ENCODE measurements at regions not wholly inside any gene's neighbourhood (a gene's known extent, or its start where the extent isn't known, plus 50 kb on each side); places are given as distances from the start of the nearest gene placed in this dataset.

DNA sequence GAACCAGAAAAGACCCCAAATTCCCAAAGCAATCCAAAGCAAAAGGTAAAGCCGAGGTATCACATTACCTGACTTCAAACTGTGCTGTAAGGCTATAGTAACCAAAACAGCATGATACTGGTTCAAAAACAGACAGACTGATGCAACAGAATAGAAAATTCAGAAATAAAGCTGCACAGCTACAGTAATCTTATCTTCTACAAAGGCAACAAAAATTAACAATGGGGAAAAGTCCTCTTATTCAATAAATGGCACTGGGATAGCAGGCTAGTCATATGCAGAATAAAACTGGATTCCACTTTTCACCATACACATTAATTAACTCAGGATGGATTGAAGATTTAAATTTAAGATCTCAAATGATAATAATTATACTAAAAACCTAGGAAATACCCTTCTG, 392.6 kb upstream of the CBLB start:
- Histone ChIP-seq H3K27ac (no peak overlapping the region), H3K36me3 (no peaks in the 10 kb centered on the region), H3K9me3 (no peaks in the 10 kb centered on the region), H3K27me3 (no peaks in the 10 kb centered on the region), H3K4me3 (ENCODE audit: low read depth in 1 of 2, low read length in 1 of 2) (no peak overlapping the region), H3K4me1 (ENCODE audit: control insufficient read depth in 1 of 2, insufficient read depth in 1 of 2, low read depth in 1 of 2, low read length in 1 of 2) (no peaks in the 10 kb centered on the region)
- TF ChIP-seq, protein P1, sequence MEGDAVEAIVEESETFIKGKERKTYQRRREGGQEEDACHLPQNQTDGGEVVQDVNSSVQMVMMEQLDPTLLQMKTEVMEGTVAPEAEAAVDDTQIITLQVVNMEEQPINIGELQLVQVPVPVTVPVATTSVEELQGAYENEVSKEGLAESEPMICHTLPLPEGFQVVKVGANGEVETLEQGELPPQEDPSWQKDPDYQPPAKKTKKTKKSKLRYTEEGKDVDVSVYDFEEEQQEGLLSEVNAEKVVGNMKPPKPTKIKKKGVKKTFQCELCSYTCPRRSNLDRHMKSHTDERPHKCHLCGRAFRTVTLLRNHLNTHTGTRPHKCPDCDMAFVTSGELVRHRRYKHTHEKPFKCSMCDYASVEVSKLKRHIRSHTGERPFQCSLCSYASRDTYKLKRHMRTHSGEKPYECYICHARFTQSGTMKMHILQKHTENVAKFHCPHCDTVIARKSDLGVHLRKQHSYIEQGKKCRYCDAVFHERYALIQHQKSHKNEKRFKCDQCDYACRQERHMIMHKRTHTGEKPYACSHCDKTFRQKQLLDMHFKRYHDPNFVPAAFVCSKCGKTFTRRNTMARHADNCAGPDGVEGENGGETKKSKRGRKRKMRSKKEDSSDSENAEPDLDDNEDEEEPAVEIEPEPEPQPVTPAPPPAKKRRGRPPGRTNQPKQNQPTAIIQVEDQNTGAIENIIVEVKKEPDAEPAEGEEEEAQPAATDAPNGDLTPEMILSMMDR (IDR thresholded peaks at IDR 0.05), result no peak

DNA sequence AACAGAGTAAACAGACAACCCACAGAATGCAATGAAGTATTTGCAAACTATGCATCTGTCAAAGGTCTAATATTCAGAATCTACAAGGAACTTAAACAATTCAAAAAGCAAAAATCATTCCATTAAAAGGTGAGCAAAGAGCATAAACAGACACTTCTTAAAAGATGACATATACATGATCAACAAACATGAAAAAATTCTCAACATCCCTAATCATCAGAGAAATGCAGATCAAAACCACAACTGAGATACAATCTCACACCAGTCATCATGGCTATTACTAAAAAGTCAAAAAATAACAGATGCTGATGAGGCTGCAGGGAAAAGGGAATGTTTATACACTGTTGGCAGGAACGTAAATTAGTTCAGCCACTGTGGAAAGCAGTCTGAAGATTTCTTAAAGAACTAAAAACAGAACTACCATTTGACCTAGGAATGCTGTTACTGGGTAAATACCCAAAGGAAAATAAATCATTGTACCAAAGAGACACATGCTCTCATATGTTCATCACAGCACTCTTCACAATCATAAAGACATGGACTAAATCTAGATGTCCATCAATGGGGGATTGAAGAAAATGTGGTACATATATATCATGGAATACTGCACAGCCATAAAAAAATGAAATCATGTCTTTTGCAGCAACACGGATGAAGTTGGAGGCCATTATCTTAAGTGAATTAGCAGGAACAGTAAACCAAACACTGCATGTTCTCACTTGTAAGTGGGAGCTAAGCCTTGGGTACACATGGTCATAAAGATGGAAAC, 393.3 kb upstream of the CBLB start:
- H3K4me3 ChIP-seq (ENCODE audit: low read depth in 1 of 2, low read length in 1 of 2), result no peak overlapping the region
- no peak overlapping the region for H3K27ac ChIP-seq
- no peaks in the 10 kb centered on the region for H3K27me3 ChIP-seq
- no peaks in the 10 kb centered on the region for H3K4me1 ChIP-seq (ENCODE audit: control insufficient read depth in 1 of 2, insufficient read depth in 1 of 2, low read depth in 1 of 2, low read length in 1 of 2)
- no peaks in the 10 kb centered on the region for H3K9me3 ChIP-seq
- TF ChIP-seq, protein P1 (IDR thresholded peaks at IDR 0.05), result no peak
- no peaks in the 10 kb centered on the region for H3K36me3 ChIP-seq

DNA sequence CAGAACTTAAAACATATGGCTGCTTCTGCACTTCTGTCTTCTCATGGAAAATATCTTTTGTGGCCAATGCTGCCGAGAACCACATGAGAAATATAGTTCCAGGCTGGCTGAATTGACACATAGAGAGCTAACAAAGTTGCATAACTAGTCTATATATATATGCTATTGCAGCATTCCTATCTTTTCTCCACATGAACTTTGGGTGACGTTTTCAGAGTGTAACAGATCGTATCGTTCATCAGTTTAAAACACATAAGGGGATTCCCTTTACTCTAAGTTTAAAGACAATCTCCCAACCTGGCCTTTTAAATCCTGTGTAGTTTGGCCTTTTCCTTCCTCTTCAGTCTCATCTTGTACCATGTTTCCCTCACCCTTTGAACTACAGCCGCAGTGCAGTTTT, 394.2 kb upstream of the CBLB start:
- no peaks in the 10 kb centered on the region for H3K4me1 ChIP-seq (ENCODE audit: control insufficient read depth in 1 of 2, insufficient read depth in 1 of 2, low read depth in 1 of 2, low read length in 1 of 2)
- TF ChIP-seq, protein P1 (IDR thresholded peaks at IDR 0.05), result no peak
- no peaks in the 10 kb centered on the region for H3K27me3 ChIP-seq
- no peaks in the 10 kb centered on the region for H3K9me3 ChIP-seq
- H3K4me3 ChIP-seq (ENCODE audit: low read depth in 1 of 2, low read length in 1 of 2), result no peak overlapping the region
- H3K27ac ChIP-seq, result no peak overlapping the region
- H3K36me3 ChIP-seq, result no peaks in the 10 kb centered on the region

DNA sequence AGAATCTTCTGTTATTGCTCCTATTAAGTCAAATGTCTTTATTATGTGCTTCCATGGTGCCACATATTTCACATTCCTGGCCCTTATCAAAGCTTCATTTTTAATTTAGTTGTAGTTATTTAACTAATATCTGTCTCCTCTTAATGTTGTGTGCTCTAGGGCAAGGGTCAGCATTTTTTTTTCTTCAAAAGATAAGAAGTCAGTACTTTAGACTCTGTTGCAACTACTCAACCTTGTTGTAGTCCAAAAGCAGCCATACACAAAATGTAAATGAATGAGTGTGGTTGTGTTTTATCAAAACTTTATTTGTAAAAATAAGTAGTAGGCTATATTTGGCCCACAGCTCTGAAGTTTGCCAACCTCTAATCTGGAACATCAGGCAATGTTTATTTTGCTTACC, 394.7 kb upstream of the CBLB start:
- no peaks in the 10 kb centered on the region for H3K4me1 ChIP-seq (ENCODE audit: control insufficient read depth in 1 of 2, insufficient read depth in 1 of 2, low read depth in 1 of 2, low read length in 1 of 2)
- H3K4me3 ChIP-seq (ENCODE audit: low read depth in 1 of 2, low read length in 1 of 2), result no peak overlapping the region
- no peaks in the 10 kb centered on the region for H3K9me3 ChIP-seq
- TF ChIP-seq, protein P1 (IDR thresholded peaks at IDR 0.05), result no peak
- H3K36me3 ChIP-seq, result no peaks in the 10 kb centered on the region
- H3K27ac ChIP-seq, result no peak overlapping the region
- no peaks in the 10 kb centered on the region for H3K27me3 ChIP-seq

DNA sequence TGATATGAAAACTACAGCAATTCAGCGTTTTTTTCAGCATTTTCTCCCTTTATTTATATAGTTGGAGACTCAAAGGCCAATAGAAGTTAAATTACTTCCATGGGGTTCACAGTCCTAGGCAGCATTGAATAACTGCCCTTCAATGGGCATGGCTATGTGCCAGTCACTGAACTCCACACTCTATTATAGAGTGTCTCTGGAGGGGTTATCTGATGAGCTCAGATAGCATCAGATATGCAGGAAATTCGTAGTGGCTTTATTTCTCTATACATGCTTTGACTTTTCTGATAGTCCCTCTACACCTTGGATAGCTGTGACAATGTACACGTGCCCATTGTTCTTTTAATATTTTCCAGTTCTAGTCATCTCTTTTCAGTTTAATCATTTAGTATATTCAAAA, 396.9 kb upstream of the CBLB start:
- TF ChIP-seq, protein P1 (IDR thresholded peaks at IDR 0.05), result no peak
- Histone ChIP-seq H3K27me3 (no peaks in the 10 kb centered on the region), H3K4me3 (ENCODE audit: low read depth in 1 of 2, low read length in 1 of 2) (no peak overlapping the region), H3K36me3 (no peaks in the 10 kb centered on the region), H3K4me1 (ENCODE audit: control insufficient read depth in 1 of 2, insufficient read depth in 1 of 2, low read depth in 1 of 2, low read length in 1 of 2) (no peaks in the 10 kb centered on the region), H3K27ac (no peak overlapping the region), H3K9me3 (no peaks in the 10 kb centered on the region)

All from neutrophil (primary cell).